GM19324 (cell line): ENCODE measurements at regions not wholly inside any gene's neighbourhood (a gene's known extent, or its start where the extent isn't known, plus 50 kb on each side); places are given as distances from the start of the nearest gene placed in this dataset.

Experiments used
- ATAC-seq: cut with Tn5 transposase; IDR thresholded peaks from one replicate; pipeline ENCODE4 v1.9.1; 2021; ENCODE audit warnings: mild to moderate bottlenecking, moderate library complexity; ENCODE audit not compliant: unreplicated experiment, low FRiP score

- no peak for ATAC-seq
These were observed 220.3 kb upstream of the ZNF32 start for GRCh38 chr10:43868952-43869351.

GRCh38 chr10:43867667-43868565 is 219.2 kb upstream of the ZNF32 start:
- ATAC-seq, result no peak

DNA sequence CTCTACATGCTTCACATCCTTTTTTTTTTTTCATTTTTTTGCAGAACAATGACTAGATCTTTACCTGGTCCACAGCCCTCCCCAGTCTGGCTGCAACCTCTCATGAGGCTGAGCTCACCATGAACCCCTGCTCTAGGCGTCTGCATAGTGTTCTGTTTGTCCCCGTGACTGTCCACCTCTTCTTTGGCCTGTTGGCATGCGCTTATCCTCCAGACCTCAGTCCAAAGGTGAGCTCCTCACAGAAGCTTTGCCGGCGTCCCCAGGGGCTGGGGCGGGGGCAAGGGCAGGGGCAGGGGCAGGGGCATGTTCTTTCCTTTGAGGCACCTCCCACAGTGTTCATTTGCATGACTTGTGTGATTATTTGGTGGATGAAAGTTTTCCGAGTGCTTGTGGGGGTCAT is 218.4 kb upstream of the ZNF32 start:
- ATAC-seq, result no peak

DNA sequence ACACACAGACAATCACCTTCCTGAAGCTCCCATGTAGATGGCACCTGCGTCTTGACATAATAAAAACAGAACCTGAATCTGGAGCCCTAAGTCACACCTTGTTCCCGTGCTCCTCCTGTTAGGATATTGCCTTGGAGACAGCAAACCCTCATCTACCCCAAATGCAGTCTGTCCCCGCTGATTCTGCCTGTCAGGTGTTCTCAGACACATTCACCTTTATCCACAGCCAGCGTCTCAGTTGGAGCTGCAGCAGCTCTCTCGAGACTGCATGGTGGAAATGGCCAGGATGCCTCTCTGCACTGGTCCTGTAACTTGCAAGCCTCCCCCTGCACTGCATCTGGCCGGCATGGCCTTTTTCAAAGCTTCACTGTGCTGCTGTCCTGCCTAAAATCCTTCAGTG is 218.0 kb upstream of the ZNF32 start:
- ATAC-seq, result no peak

GRCh38 chr10:43865265-43866135 is 216.8 kb upstream of the ZNF32 start:
- no peak for ATAC-seq

DNA sequence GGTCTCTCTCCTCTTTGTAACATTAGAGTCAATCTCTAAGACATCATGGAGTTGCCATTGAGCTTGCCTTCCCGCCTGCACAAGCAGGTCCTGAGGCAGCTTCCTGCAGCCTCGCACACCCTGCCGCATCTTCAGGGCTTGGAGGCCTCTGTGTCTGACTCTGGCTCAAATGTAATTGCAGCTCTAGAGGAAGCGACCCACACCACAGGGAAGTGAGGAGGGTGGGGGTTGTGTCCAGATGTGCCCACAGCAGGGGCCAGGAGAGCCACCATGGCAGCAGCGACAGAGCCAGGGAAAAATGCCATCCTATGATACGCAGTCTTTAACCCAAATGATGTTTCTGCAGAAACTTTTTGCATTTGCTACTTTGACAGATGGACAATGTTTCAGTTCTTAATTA is 216.0 kb upstream of the ZNF32 start:
- ATAC-seq, result no peak

DNA sequence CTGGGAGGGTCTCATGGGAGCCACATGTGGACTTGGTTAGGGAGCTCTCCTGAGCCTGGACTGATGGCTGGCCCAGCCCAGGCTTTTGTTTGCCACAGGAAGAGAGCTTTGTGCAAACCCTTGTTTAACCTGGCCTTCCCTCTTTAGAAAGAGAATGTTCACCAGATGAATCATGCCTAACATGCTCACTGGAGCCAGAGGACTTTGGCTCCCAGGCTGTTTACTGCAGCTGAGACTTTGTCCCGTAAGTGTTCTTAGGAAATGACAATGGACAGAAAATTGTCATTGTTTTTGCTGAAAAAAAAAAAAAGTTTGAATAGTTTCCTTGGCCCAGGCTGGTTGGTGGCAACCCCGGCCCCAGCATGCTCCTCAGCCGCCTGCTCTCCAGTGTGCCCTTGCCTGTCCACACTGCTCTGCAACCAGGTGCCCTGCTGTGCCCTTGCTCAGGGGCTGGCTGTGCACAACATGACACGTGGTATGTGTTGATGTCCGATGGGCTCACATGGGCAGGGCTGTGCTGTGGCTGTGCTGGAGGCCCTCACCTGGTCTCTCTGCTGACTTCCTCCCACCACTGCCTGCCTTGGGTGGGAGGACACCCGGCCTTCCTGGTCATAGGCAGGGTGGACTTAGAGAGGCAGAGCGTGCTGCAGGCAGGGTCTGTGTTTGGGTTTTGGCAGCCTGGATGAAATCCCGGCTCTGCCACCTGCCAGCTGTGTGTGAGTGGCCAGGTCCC is 215.3 kb upstream of the ZNF32 start:
- ATAC-seq, result no peak

GRCh38 chr10:43863270-43863669 is 214.6 kb upstream of the ZNF32 start:
- ATAC-seq, result no peak

- ATAC-seq, result no peak
These were observed 214.1 kb upstream of the ZNF32 start for GRCh38 chr10:43862756-43863155.

DNA sequence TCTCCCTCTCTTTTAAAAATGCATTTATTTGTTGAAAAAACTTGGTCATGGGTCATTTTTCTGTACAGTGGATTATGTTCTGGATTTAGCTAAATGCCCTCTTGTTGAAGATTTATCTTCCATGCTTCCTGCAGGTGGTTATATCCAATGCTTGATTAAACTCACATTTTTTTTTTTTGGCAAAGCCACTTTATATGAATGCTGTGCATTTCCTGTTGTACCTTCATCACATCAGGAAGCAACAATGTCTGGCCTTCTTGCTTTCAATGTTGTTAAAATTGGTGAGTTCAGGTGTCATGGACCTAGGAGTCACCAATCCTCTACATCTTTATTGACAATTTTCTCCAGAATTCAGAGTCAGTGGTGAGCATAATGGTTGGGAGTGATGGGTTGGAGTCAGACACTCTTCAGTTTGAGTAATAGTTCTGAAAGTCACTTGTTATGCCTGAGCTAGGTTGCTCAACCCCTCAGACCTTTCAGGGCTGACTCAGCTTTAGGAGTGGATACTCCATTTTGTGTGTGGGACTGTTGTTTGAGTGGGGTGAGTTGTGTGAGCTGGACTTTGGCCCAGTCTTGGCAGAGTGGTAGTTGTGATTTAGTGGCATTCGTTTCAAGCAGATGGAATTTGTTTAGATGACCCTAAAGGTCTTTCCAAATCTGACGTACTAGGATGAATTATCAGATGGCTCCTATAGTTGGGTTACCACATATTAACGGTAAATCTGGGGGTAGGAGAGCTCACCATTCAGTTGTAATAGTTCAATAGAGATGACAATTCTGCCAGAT is 213.5 kb upstream of the ZNF32 start:
- no peak for ATAC-seq

DNA sequence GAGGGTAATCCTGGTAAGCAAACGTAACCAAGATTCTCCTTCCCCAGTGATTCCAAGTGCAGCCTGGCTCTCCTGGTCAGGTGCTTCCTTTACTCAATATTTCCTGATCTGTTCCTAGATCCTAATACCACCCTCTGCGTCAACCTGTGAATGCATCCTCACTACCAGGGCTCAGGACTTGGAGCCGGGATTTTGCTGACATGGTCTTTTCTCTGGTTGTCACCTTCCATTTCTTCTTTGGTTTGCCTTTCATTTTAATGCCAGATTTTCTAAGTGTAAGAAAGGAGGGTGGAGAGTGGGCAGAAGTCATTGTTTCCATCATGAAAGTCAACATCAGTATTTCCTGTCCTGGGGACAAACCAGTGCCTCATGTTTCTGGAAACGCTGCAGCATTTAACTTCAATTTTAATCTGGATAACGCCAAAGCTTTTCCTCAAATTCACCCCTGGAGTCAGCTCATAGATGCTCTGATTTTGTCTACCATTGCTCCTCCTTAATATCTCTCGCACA is 210.4 kb upstream of the ZNF32 start:
- no peak for ATAC-seq

- ATAC-seq, result no peak
These were observed 209.2 kb upstream of the ZNF32 start for GRCh38 chr10:43857931-43858315.

DNA sequence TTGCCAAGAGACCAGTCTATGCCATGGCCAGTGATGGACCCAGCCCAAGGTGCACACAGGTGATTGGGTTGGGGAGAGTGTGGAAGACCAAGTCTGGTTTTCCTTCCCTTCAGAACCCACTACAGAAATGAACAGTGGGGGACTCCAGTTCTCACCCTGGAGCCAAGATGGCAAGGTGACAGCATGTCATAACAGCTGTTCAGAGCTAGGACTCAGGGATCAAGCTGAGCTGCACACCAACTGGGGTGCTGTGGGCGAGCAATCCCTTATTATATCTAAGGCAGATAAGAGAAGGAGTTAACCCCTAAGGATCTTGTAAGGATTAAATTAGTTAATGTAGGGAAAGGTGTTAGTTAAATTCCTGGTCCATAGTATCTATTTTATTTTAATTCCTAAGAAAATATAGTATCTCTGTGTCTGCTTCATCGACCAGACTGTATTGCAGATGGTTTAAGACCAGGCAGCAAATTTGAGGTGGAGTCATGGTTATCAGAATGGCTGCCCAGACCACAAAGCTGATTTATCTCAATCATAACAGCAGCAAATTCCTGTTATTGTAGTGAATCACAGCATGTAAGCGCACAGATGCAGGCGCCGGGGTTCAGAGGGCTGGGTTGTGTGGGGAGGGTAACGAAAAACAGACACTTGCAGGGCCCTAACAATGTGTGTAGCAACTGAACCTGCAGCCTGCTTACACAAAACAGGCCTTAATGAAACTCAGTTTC is 208.7 kb upstream of the ZNF32 start:
- ATAC-seq, result no peak

DNA sequence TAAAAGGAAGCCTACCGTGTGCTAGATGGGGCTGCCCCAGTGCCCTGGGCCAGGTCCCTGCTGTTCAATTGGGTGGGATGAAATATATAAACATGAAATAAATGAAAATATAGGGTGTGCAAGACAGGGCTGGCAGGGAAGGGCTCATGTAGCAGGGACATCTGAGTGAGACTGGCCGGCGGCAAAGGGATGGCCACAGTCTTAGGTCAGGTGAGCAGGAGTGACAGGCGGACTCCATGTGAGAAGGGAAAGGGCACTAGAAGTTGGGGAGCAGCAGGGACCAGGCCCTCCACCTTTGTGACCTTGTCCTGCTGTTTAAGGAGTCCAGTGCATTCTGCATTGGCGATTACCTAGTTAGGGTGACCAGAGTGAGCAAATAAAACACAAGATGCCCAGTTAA is 207.6 kb upstream of the ZNF32 start:
- no peak for ATAC-seq

DNA sequence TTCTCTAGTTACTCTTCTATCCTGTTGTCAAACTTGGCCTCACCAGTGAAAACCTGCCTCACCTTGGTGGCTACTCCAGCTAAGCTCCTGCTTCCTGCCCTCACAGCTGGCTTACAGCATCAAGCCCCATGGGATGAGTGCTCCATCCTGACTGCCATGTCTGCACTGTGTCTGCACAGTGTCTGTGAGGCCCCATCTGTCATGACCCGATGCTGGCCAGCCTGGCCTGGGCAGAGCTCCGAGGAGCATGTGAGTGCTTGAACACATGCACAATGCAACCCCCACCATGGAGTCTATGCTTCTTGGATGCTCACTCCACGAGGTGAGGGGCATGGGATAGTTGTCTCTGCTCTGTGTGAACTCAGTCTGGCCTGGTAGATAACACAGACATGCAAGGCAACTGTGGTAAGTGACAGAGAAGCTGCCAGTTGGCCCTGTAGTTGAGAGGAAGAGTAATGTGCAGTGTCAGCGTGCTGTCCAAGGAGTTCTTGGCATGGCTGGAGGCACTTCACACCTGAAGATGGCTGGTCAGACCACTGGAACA is 207.1 kb upstream of the ZNF32 start:
- ATAC-seq, result no peak

- ATAC-seq, result no peak
These were observed 205.3 kb upstream of the ZNF32 start for GRCh38 chr10:43854007-43854406.

DNA sequence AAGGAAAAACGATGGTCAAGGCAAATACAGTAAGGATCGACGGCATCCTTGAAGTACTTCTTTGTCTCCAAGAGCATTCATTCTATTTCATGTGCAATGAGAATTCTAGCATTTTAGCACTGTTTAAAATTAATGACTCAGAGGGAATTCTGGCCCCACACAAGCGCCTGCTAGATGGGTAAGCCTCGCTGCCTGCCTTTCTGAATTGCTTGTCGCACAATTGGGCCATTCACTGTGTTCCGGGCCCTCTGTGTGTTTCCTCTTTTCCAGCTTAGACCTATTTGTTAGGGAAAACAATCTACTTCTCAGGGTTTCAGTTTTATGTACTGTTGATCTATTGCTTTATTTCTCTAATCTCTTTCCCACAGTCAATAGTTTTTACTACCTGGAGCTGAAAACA is 204.7 kb upstream of the ZNF32 start:
- ATAC-seq, result no peak

- no peak for ATAC-seq
These were observed 204.0 kb upstream of the ZNF32 start for GRCh38 chr10:43852644-43853214.

GRCh38 chr10:43852149-43852548 is 203.5 kb upstream of the ZNF32 start:
- no peak for ATAC-seq
